GM23338 (cell line): ENCODE measurements at regions not wholly inside any gene's neighbourhood (a gene's known extent, or its start where the extent isn't known, plus 50 kb on each side); places are given as distances from the start of the nearest gene placed in this dataset.

Experiments used
- ATAC-seq: fragments of 200-7000 bp; cut with Tn5 transposase; 3 replicates; pipeline ENCODE4 v1.9.1; 2020
- DNase-seq: peaks from one replicate; pipeline ENCODE4 v3.0.0-alpha.2; 2015; ENCODE audit warnings: low spot score
- H2AFZ ChIP-seq: fragments of 200-600 bp; sonication (generic); 2 replicates; pipeline ENCODE4 v1.8.0; 2016; ENCODE audit warnings: antibody characterized with exemption, mild to moderate bottlenecking, moderate library complexity
- H3F3A ChIP-seq: fragments of 200-600 bp; sonication (generic); replicated peaks from 2 replicates; pipeline ENCODE4 v1.8.0; 2017; ENCODE audit warnings: antibody characterized with exemption, mixed run types, low read depth
- H3K27ac ChIP-seq: fragments of 200-600 bp; sonication (generic); 2 replicates; pipeline ENCODE4 v1.6.1; 2016; ENCODE audit warnings: low read depth
- H3K27me3 ChIP-seq: fragments of 200-600 bp; sonication (generic); 2 replicates; pipeline ENCODE4 v1.8.0; 2016; ENCODE audit warnings: mild to moderate bottlenecking, mixed run types, moderate library complexity; ENCODE audit not compliant: insufficient read depth
- H3K36me3 ChIP-seq: fragments of 200-600 bp; sonication (generic); 2 replicates; pipeline ENCODE4 v1.8.0; 2016; ENCODE audit warnings: mild to moderate bottlenecking; ENCODE audit not compliant: insufficient read depth
- H3K4me1 ChIP-seq: fragments of 200-600 bp; sonication (generic); 2 replicates; pipeline ENCODE4 v1.8.0; 2016; ENCODE audit warnings: mild to moderate bottlenecking, moderate library complexity; ENCODE audit not compliant: insufficient read depth
- H3K4me2 ChIP-seq: fragments of 200-600 bp; sonication (generic); 2 replicates; pipeline ENCODE4 v1.7.1; 2017; ENCODE audit warnings: mixed run types
- H3K4me3 ChIP-seq: fragments of 200-600 bp; sonication (generic); 2 replicates; pipeline ENCODE4 v1.6.1; 2016; ENCODE audit warnings: mixed run types
- H3K79me2 ChIP-seq: fragments of 200-600 bp; sonication (generic); replicated peaks from 2 replicates; pipeline ENCODE4 v1.8.0; 2017; ENCODE audit warnings: mild to moderate bottlenecking; ENCODE audit not compliant: insufficient read depth
- H3K9me2 ChIP-seq: fragments of 200-600 bp; sonication (generic); 2 replicates; pipeline ENCODE4 v1.8.0; 2017; ENCODE audit not compliant: insufficient read depth
- H4K20me1 ChIP-seq: fragments of 200-600 bp; sonication (generic); replicated peaks from 2 replicates; pipeline ENCODE4 v1.8.0; 2017; ENCODE audit warnings: mild to moderate bottlenecking; ENCODE audit not compliant: insufficient read depth
- H3K27ac Mint-ChIP-seq: 2 replicates; pipeline ENCODE4 v1.8.0; 2020; ENCODE audit warnings: inconsistent platforms, mild to moderate bottlenecking, moderate library complexity, mixed read lengths
- H3K27me3 Mint-ChIP-seq: 3 replicates; pipeline ENCODE4 v1.8.0; 2022; ENCODE audit warnings: low read depth, mild to moderate bottlenecking, moderate library complexity, mixed read lengths, inconsistent platforms; ENCODE audit not compliant: insufficient read depth, poor library complexity
- H3K36me3 Mint-ChIP-seq: 3 replicates; pipeline ENCODE4 v1.8.0; 2021; ENCODE audit warnings: low read depth, mild to moderate bottlenecking, inconsistent platforms, moderate library complexity, mixed read lengths
- H3K4me1 Mint-ChIP-seq: 3 replicates; pipeline ENCODE4 v1.8.0; 2020; ENCODE audit warnings: mild to moderate bottlenecking, inconsistent platforms, mixed read lengths
- H3K4me3 Mint-ChIP-seq: 3 replicates; pipeline ENCODE4 v1.8.0; 2021; ENCODE audit warnings: moderate library complexity, mild to moderate bottlenecking, inconsistent platforms, mixed read lengths
- H3K9me3 Mint-ChIP-seq: 3 replicates; pipeline ENCODE4 v1.8.0; 2020; ENCODE audit warnings: moderate library complexity, mild to moderate bottlenecking, inconsistent platforms, mixed read lengths
- CREB1 ChIP-seq: fragments of 250-450 bp; sonication (Bioruptor Pico); IDR thresholded peaks from 2 replicates; pipeline ENCODE4 v1.5.0; 2020; ENCODE audit warnings: low read depth, mild to moderate bottlenecking, moderate library complexity
- CTCF ChIP-seq, 2 experiments: fragments of 200-600 bp in 1 of 2; sonication (generic) in 1 of 2; conservative IDR thresholded peaks; 2 replicates each; pipeline versions ENCODE4 v1.5.1 to v1.6.1; 2016 to 2017; ENCODE audit warnings: antibody characterized with exemption in 2 of 2, low read depth in 2 of 2, mild to moderate bottlenecking in 2 of 2, moderate library complexity in 1 of 2
- ETS1 ChIP-seq: IDR thresholded peaks from 2 replicates; pipeline ENCODE4 v1.6.1; 2016; ENCODE audit warnings: antibody characterized with exemption
- EZH2 ChIP-seq: fragments of 200-600 bp; sonication (generic); IDR thresholded peaks from one replicate; pipeline ENCODE4 v1.8.0; 2017; ENCODE audit warnings: antibody characterized with exemption, mild to moderate bottlenecking, low read depth; ENCODE audit not compliant: unreplicated experiment
- EZH2phosphoT487 ChIP-seq: fragments of 200-600 bp; sonication (generic); IDR thresholded peaks from one replicate; pipeline ENCODE4 v1.8.1; 2018; ENCODE audit warnings: antibody characterized with exemption; ENCODE audit not compliant: unreplicated experiment
- JUNB ChIP-seq: IDR thresholded peaks from one replicate; pipeline ENCODE4 v1.6.1; 2016; ENCODE audit warnings: antibody characterized with exemption; ENCODE audit not compliant: unreplicated experiment
- NANOG ChIP-seq: IDR thresholded peaks from 2 replicates; pipeline ENCODE4 v1.6.1; 2016; ENCODE audit warnings: antibody characterized with exemption, borderline replicate concordance
- POLR2AphosphoS5 ChIP-seq: IDR thresholded peaks from 2 replicates; pipeline ENCODE4 v1.6.1; 2016; ENCODE audit warnings: antibody characterized with exemption, low read depth
- REST ChIP-seq: IDR thresholded peaks from one replicate; pipeline ENCODE4 v1.6.1; 2018; ENCODE audit warnings: antibody characterized with exemption; ENCODE audit not compliant: unreplicated experiment
- STAT1 ChIP-seq: IDR thresholded peaks from one replicate; pipeline ENCODE4 v1.6.1; 2016; ENCODE audit warnings: antibody characterized with exemption; ENCODE audit not compliant: unreplicated experiment
- ZNF114 ChIP-seq: fragments of 250-450 bp; sonication (Bioruptor Pico); IDR thresholded peaks from 2 replicates; pipeline ENCODE4 v1.5.0; 2020; ENCODE audit warnings: mild to moderate bottlenecking, moderate library complexity
- ZNF331 ChIP-seq: fragments of 250-450 bp; sonication (Bioruptor Pico); IDR thresholded peaks from 2 replicates; pipeline ENCODE4 v1.5.0; 2020; ENCODE audit warnings: low read depth, mild to moderate bottlenecking, moderate library complexity
- ZNF462 ChIP-seq: fragments of 250-450 bp; sonication (Bioruptor Pico); IDR thresholded peaks from 2 replicates; pipeline ENCODE4 v1.5.0; 2020; ENCODE audit warnings: mild to moderate bottlenecking, moderate library complexity

- Mint-ChIP-seq H3K27ac (no peak overlapping the region), H3K27me3 (peaks cover 4% of the 10 kb centered on the region), H3K36me3 (peaks cover 4% of the 10 kb centered on the region; the same call in 1 of the 3 replicates), H3K9me3 (peaks cover 7% of the 10 kb centered on the region; the same call in 2 of the 3 replicates), H3K4me3 (no peak overlapping the region), H3K4me1 (peaks cover 21% of the 10 kb centered on the region)
- TF ChIP-seq CREB1 (CRISPR knock-in tag) (no peak), POLR2AphosphoS5 (no peak), REST (no peak), ETS1 (no peak), ZNF114 (CRISPR knock-in tag) (no peak), ZNF331 (CRISPR knock-in tag) (no peak), JUNB (no peak), CTCF (conservative IDR thresholded peaks at IDR 0.05; ENCODE audit: low read depth in 2 of 2) (no peak), EZH2 (no peak), EZH2phosphoT487 (no peak), ZNF462 (CRISPR knock-in tag) (no peak), NANOG (no peak), STAT1 (no peak)
- no peak for DNase-seq
- Histone ChIP-seq H3K4me3 (no peak overlapping the region), H3K27me3 (no peaks in the 10 kb centered on the region), H3K27ac (no peak overlapping the region), H3K79me2 (no peaks in the 10 kb centered on the region), H3K4me2 (no peak overlapping the region), H3K4me1 (peaks cover 19% of the 10 kb centered on the region), H3F3A (no peaks in the 10 kb centered on the region), H4K20me1 (no peaks in the 10 kb centered on the region), H2AFZ (no peak overlapping the region), H3K36me3 (no peaks in the 10 kb centered on the region), H3K9me2 (peaks cover 15% of the 10 kb centered on the region; the same call in 1 of the 2 replicates)
- ATAC-seq, result no peak
Observed at GRCh38 chr18:1213126-1213525, 308.5 kb downstream of the ADCYAP1 start.
